OCI-LY3 (cell line): ENCODE measurements at regions not wholly inside any gene's neighbourhood (a gene's known extent, or its start where the extent isn't known, plus 50 kb on each side); places are given as distances from the start of the nearest gene placed in this dataset.

ENCODE experiments used
- CTCF ChIP-seq: fragments of 200-600, 300-600 bp; sonication (generic); IDR thresholded peaks from 2 replicates; pipeline ENCODE4 v1.5.1; 2014; ENCODE audit warnings: antibody characterized with exemption, low read length, low read depth
- EZH2phosphoT487 ChIP-seq: fragments of 200-600 bp; shearing (Covaris generic); IDR thresholded peaks from 2 replicates; pipeline ENCODE4 v1.6.1; 2018; ENCODE audit warnings: antibody characterized with exemption, mixed run types, low read depth

GRCh38 chr5:166086568-166086967, 2204.9 kb upstream of the WWC1 start:
- no peak for TF ChIP-seq CTCF
- TF ChIP-seq EZH2phosphoT487, result no peak
